Superior temporal gyrus (tissue), 1 donor: ENCODE measurements at regions not wholly inside any gene's neighbourhood (a gene's known extent, or its start where the extent isn't known, plus 50 kb on each side); places are given as distances from the start of the nearest gene placed in this dataset.
"Not testable (repeated sequence)": the region's sequence is repeated elsewhere in the genome, so short reads cannot be mapped to it uniquely, and the experiment has no call there.

ENCODE experiments used
- DNase-seq: peaks from one replicate; pipeline ENCODE4 v3.0.0-alpha.2; 2016; ENCODE audit errors: extremely low spot score

GRCh38 chr5:166282939-166283338 is 2008.5 kb upstream of the WWC1 start:
- no peak for DNase-seq

GRCh38 chr5:166285361-166285760 is 2006.1 kb upstream of the WWC1 start:
- no peak for DNase-seq

GRCh38 chr5:166286832-166287231 is 2004.6 kb upstream of the WWC1 start:
- DNase-seq, result no peak

GRCh38 chr5:166287866-166288265 is 2003.6 kb upstream of the WWC1 start:
- no peak for DNase-seq

GRCh38 chr5:166291800-166292199 is 1999.6 kb upstream of the WWC1 start:
- not testable (repeated sequence) for DNase-seq

- DNase-seq, result no peak
Observed at GRCh38 chr5:166293892-166294291, 1997.6 kb upstream of the WWC1 start.

GRCh38 chr5:166302166-166302565 is 1989.3 kb upstream of the WWC1 start:
- no peak for DNase-seq

- DNase-seq, result no peak
Observed at GRCh38 chr5:166317425-166317824, 1974.0 kb upstream of the WWC1 start.

- DNase-seq, result no peak
Observed at GRCh38 chr5:166320920-166321480, 1970.4 kb upstream of the WWC1 start.

- DNase-seq, result no peak
Observed at GRCh38 chr5:166324372-166324771, 1967.1 kb upstream of the WWC1 start.

GRCh38 chr5:166329149-166329800 is 1962.2 kb upstream of the WWC1 start:
- DNase-seq, result no peak

GRCh38 chr5:166330036-166330435 is 1961.4 kb upstream of the WWC1 start:
- no peak for DNase-seq

GRCh38 chr5:166331521-166331920 is 1959.9 kb upstream of the WWC1 start:
- no peak for DNase-seq

GRCh38 chr5:166338801-166339200 is 1952.6 kb upstream of the WWC1 start:
- no peak for DNase-seq

GRCh38 chr5:166340039-166340438 is 1951.4 kb upstream of the WWC1 start:
- no peak for DNase-seq

GRCh38 chr5:166341740-166342337 is 1949.6 kb upstream of the WWC1 start:
- DNase-seq, result no peak

GRCh38 chr5:166342402-166342801 is 1949.0 kb upstream of the WWC1 start:
- DNase-seq, result peak; percentile 13

GRCh38 chr5:166346726-166347374 is 1944.6 kb upstream of the WWC1 start:
- no peak for DNase-seq

- no peak for DNase-seq
Observed at GRCh38 chr5:166349046-166349445, 1942.4 kb upstream of the WWC1 start.

- DNase-seq, result no peak
Observed at GRCh38 chr5:166353580-166353979, 1937.9 kb upstream of the WWC1 start.

GRCh38 chr5:166354332-166354731 is 1937.1 kb upstream of the WWC1 start:
- DNase-seq, result no peak

- no peak for DNase-seq
Observed at GRCh38 chr5:166356096-166356495, 1935.3 kb upstream of the WWC1 start.
